OCI-LY7 (cell line): ENCODE measurements at regions not wholly inside any gene's neighbourhood (a gene's known extent, or its start where the extent isn't known, plus 50 kb on each side); places are given as distances from the start of the nearest gene placed in this dataset.

Experiments
- BruUV-seq: library from RNA; stranded (reverse); fragments of 400-500 nt; replicated peaks from 2 replicates; lab custom pipeline; 2021; lab: Mats Ljungman, UMichigan
- CTCF ChIA-PET: fragments of 300-600 bp; sonication (Branson Sonifier 250); formaldehyde crosslinking; loops from one replicate; lab custom pipeline; 2022; ENCODE audit warnings: antibody characterized with exemption; ENCODE audit not compliant: unreplicated experiment; lab: Charles Lee
- POLR2A ChIA-PET: fragments of 300-600 bp; sonication (Branson Sonifier 250); formaldehyde crosslinking; loops from one replicate; lab custom pipeline; 2022; ENCODE audit warnings: antibody characterized with exemption; lab: Charles Lee
- DNase-seq: peaks from one replicate; pipeline ENCODE4 v3.0.0-alpha.2; 2015; ENCODE audit warnings: low spot score
- H2AFZ ChIP-seq: fragments of 200-600 bp; sonication (generic), shearing (Covaris generic); 2 replicates; pipeline ENCODE4 v1.6.1; 2014; ENCODE audit warnings: mild to moderate bottlenecking, antibody characterized with exemption, low read length, moderate library complexity
- H3K27ac ChIP-seq: fragments of 200-600 bp; sonication (generic); 2 replicates; pipeline ENCODE4 v1.5.1; 2014; ENCODE audit warnings: mixed run types, low read depth, mild to moderate bottlenecking, moderate library complexity, low read length, inconsistent platforms; ENCODE audit not compliant: poor library complexity, severe bottlenecking
- H3K36me3 ChIP-seq: fragments of 200-600 bp; sonication (generic); 2 replicates; pipeline ENCODE4 v1.6.1; 2014; ENCODE audit warnings: mild to moderate bottlenecking, antibody characterized with exemption, low read length, moderate library complexity, mixed read lengths; ENCODE audit not compliant: insufficient read depth
- H3K4me1 ChIP-seq: fragments of 200-600 bp; sonication (generic); 2 replicates; pipeline ENCODE4 v1.5.1; 2014; ENCODE audit warnings: mild to moderate bottlenecking, low read length; ENCODE audit not compliant: insufficient read depth, poor library complexity, severe bottlenecking
- H3K4me2 ChIP-seq: fragments of 200-600 bp; sonication (generic); 2 replicates; pipeline ENCODE4 v1.6.1; 2014; ENCODE audit warnings: mild to moderate bottlenecking, low read length
- H3K4me3 ChIP-seq: fragments of 200-600 bp; sonication (generic); 2 replicates; pipeline ENCODE4 v1.5.1; 2014; ENCODE audit warnings: mild to moderate bottlenecking, low read depth, low read length; ENCODE audit not compliant: poor library complexity, severe bottlenecking
- H3K79me2 ChIP-seq: fragments of 200-600 bp; sonication (generic); 2 replicates; pipeline ENCODE4 v1.6.1; 2016; ENCODE audit warnings: low read depth, mild to moderate bottlenecking, low read length, moderate library complexity, mixed read lengths; ENCODE audit not compliant: insufficient read depth
- H3K9me2 ChIP-seq: fragments of 200-600 bp; sonication (generic); 2 replicates; pipeline ENCODE4 v1.6.1; 2016; ENCODE audit warnings: mild to moderate bottlenecking, low read length, mixed read lengths; ENCODE audit not compliant: insufficient read depth
- H3K9me3 ChIP-seq: fragments of 200-600 bp; sonication (generic); 2 replicates; pipeline ENCODE4 v1.6.1; 2014; ENCODE audit warnings: mild to moderate bottlenecking, mixed run types, low read length, mixed read lengths
- H4K20me1 ChIP-seq: fragments of 200-600 bp; sonication (generic); 2 replicates; pipeline ENCODE4 v1.6.1; 2014; ENCODE audit warnings: mild to moderate bottlenecking, antibody characterized with exemption, low read length, moderate library complexity, mixed read lengths; ENCODE audit not compliant: insufficient read depth
- EZH2phosphoT487 ChIP-seq: fragments of 200-600 bp; sonication (generic); IDR thresholded peaks from 2 replicates; pipeline ENCODE4 v1.6.1; 2018; ENCODE audit warnings: low read depth, borderline replicate concordance, mild to moderate bottlenecking, mixed run types, antibody characterized with exemption, low read length, moderate library complexity, mixed read lengths
- intact Hi-C: fragments of 100-400 bp; cut with micrococcal nuclease; formaldehyde crosslinking; loops from one replicate; pipeline ENCODE4 v1.10.0; 2022; ENCODE audit not compliant: unreplicated experiment
- TF ChIP-seq, protein P1 (sequence below): fragments of 200-600 bp; sonication (generic); conservative IDR thresholded peaks from 2 replicates; pipeline ENCODE4 v1.5.1; 2014; ENCODE audit warnings: mild to moderate bottlenecking, antibody characterized with exemption, low read length, moderate library complexity, mixed read lengths

DNA sequence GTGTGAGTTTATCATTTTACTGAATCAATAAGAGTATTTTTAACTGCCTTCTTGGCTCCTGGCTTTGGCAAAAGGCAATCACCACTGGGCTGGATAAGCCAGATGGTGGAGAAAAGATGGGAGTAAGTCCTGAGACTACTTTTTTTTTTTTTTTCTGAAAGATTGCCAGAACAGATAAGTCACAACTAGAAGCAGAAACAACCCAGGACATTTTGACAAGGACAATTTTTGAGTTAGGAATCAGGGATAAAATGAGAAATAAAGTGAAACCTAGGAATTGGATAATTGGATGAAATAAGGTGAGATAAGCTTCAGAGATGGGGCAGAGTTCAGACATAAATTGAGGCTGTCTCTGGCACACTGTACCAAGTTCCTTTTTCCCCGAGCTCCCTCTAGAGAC, 471.0 kb downstream of the KLHL13 start:
- H3K9me3 ChIP-seq = no peaks in the 10 kb centered on the region
- intact Hi-C loops = no loop called here
- H3K79me2 ChIP-seq = no peaks in the 10 kb centered on the region
- no peak overlapping the region for H2AFZ ChIP-seq
- no peak overlapping the region for H3K4me3 ChIP-seq
- no peaks in the 10 kb centered on the region for H3K36me3 ChIP-seq
- ChIA-PET CTCF (no interaction called here), POLR2A (no interaction called here)
- TF ChIP-seq EZH2phosphoT487 = no peak
- TF ChIP-seq, protein P1, sequence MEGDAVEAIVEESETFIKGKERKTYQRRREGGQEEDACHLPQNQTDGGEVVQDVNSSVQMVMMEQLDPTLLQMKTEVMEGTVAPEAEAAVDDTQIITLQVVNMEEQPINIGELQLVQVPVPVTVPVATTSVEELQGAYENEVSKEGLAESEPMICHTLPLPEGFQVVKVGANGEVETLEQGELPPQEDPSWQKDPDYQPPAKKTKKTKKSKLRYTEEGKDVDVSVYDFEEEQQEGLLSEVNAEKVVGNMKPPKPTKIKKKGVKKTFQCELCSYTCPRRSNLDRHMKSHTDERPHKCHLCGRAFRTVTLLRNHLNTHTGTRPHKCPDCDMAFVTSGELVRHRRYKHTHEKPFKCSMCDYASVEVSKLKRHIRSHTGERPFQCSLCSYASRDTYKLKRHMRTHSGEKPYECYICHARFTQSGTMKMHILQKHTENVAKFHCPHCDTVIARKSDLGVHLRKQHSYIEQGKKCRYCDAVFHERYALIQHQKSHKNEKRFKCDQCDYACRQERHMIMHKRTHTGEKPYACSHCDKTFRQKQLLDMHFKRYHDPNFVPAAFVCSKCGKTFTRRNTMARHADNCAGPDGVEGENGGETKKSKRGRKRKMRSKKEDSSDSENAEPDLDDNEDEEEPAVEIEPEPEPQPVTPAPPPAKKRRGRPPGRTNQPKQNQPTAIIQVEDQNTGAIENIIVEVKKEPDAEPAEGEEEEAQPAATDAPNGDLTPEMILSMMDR = no peak
- H3K9me2 ChIP-seq = no peaks in the 10 kb centered on the region
- no peaks in the 10 kb centered on the region for H3K4me1 ChIP-seq
- no TSS peak for BruUV-seq
- no peak overlapping the region for H3K4me2 ChIP-seq
- DNase-seq = no peak
- H4K20me1 ChIP-seq = no peaks in the 10 kb centered on the region
- H3K27ac ChIP-seq = no peak overlapping the region

DNA sequence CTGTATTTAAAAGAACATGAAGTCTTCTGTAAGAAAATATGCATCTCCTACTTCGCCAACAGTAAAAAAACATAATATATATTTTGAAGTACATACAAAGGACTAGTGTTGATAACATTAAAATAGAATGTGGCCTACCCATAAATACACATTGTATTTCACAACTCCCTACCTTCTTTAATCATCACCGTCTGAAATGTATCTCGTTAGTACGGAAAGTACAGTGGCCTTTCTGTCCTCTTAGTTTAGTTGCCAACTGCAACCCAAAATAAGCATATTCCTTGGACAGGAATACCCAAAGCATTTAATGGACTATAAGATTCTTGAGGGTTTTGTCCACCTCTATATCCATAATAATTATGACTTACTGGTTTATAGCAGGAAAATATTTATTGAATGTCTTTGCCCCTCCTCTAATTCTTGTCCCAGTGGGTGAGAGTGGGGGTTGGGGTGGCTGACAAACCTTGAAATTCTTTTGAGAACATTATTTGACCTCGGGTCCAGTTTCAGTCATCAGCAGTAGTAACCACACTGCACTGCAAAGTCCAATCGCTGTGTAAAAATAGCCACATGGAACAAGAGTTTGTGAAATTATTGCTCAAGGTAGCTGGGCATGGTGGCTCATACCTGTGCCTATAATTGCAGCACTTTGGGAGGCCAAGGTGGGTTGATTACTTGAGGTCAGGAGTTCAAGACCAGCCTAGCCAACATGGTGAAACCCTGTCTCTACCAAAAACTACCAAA, 474.5 kb downstream of the KLHL13 start:
- POLR2A ChIA-PET = no interaction called here
- Histone ChIP-seq H3K4me3 (no peak overlapping the region), H3K4me2 (no peak overlapping the region), H2AFZ (no peak overlapping the region), H3K79me2 (no peaks in the 10 kb centered on the region), H3K36me3 (no peaks in the 10 kb centered on the region), H3K27ac (no peak overlapping the region), H3K9me2 (no peaks in the 10 kb centered on the region), H3K9me3 (no peaks in the 10 kb centered on the region), H4K20me1 (no peaks in the 10 kb centered on the region), H3K4me1 (no peaks in the 10 kb centered on the region)
- intact Hi-C loops = no loop called here
- TF ChIP-seq, protein P1 = no peak
- no peak for TF ChIP-seq EZH2phosphoT487
- CTCF ChIA-PET = no interaction called here
- BruUV-seq = no TSS peak
- DNase-seq = no peak

DNA sequence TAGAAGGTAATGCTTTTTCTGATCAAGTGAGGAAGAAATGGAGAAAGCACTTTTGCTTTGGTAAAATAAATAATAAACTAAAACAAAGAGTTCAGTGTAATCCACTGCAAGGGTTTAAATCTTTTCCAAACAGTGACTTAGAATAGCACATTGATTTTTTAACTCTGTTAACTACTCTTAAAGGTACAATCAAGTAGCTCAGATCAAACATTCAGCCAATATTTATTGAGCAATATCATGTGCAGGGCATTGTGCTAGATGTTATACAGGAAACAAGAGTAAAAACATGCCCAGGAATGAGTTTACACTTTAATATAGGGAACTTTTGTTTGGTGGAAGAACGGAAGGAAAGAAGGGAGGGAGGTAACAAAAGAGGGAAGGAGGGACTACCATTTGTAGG, 479.8 kb downstream of the KLHL13 start:
- H2AFZ ChIP-seq = no peak overlapping the region
- H4K20me1 ChIP-seq = no peaks in the 10 kb centered on the region
- ChIA-PET CTCF (no interaction called here), POLR2A (no interaction called here)
- no TSS peak for BruUV-seq
- TF ChIP-seq EZH2phosphoT487 = no peak
- TF ChIP-seq, protein P1 = no peak
- DNase-seq = no peak
- intact Hi-C loops = no loop called here
- H3K9me3 ChIP-seq = no peaks in the 10 kb centered on the region
- H3K4me2 ChIP-seq = no peak overlapping the region
- H3K4me1 ChIP-seq = no peaks in the 10 kb centered on the region
- no peaks in the 10 kb centered on the region for H3K79me2 ChIP-seq
- H3K9me2 ChIP-seq = no peaks in the 10 kb centered on the region
- H3K36me3 ChIP-seq = no peaks in the 10 kb centered on the region
- no peak overlapping the region for H3K27ac ChIP-seq
- H3K4me3 ChIP-seq = no peak overlapping the region
